Stimulated activated CD4-positive, alpha-beta T cell treated with anti-CD3 and anti-CD28 coated beads, Interleukin-12 subunit alpha, Interleukin-12 subunit beta, amount 100 ng/mL, for 24 hours (primary cell): ENCODE measurements at regions not wholly inside any gene's neighbourhood (a gene's known extent, or its start where the extent isn't known, plus 50 kb on each side); places are given as distances from the start of the nearest gene placed in this dataset.
"Not testable (repeated sequence)": the region's sequence is repeated elsewhere in the genome, so short reads cannot be mapped to it uniquely, and the experiment has no call there.

Experiments used
- DNase-seq, 2 experiments: peaks; one replicate each; pipeline ENCODE4 v3.0.0-alpha.2; 2020; ENCODE audit warnings: low read depth in 2 of 2

GRCh38 chr10:123318516-123318915 lies 164.3 kb downstream of the BUB3 start:
- no peak for DNase-seq

GRCh38 chr10:123320091-123320490 lies 165.9 kb downstream of the BUB3 start:
- no peak for DNase-seq

GRCh38 chr10:123323884-123324283 lies 169.7 kb downstream of the BUB3 start:
- no peak for DNase-seq

DNA sequence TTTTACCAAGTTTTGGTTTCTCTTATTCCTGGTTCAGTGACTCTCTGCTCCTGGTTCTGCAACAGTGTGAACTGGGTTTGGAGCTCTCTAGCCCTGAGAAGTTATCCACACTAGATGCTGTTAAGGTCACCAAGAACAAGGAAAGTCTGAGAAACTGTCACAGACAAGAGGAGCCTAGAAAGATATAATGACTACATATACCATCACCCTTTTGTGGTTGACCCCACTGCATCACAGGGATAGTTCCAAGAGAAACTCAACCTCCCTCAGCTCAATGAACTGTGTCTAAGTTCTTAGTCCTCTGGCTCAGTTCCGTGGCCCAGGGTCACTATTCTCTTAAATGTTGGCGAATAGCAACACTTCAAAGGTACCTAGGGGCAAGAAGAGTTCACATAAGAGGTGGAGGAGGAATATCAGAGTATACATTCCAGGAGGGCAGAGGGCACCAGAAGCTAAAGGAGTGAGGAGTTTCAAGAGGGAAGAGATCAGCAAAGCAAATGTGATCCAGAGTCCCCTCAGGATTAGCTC lies 171.5 kb downstream of the BUB3 start:
- DNase-seq = no peak

GRCh38 chr10:123326674-123327073 lies 172.5 kb downstream of the BUB3 start:
- DNase-seq = no peak

GRCh38 chr10:123327450-123327849 lies 173.2 kb downstream of the BUB3 start:
- no peak for DNase-seq

DNA sequence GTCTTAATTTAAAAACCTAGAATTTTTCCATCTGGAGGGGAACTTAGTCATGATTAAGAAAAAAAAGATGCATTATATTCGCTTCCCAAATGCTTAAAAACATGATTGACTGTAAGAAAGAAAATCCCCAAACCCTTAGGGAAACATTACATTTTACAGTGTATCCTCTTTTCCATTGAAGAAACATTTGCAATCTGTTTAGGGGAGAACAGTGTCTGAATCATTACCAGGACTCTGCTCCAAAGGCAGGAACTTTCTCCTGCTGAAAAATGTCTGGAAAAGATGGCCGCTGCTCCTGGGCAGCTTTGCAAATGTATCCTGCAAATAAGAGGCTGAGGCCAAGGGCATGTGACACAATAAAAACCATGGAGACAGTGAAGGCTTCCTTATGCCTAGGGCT lies 173.7 kb downstream of the BUB3 start:
- DNase-seq = no peak

DNA sequence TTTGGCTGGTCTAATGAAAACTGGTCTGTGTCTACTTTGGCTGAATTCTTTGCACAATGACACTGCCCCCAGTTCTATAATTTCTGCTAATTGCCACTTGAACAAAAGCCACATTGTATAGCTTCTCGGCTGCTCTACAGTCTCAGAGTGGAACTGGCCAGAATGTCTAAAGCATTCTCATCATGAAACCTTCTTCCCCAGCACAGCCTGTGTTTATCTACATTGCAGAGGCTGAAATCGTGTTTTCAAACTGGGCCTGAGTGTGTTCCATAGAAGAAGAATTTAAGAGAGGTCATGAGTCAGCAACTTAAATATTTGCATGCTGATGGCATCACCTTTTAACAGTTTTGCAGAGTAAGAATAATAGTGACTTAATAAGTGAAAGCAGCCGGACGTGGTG lies 177.2 kb downstream of the BUB3 start:
- DNase-seq = no peak

DNA sequence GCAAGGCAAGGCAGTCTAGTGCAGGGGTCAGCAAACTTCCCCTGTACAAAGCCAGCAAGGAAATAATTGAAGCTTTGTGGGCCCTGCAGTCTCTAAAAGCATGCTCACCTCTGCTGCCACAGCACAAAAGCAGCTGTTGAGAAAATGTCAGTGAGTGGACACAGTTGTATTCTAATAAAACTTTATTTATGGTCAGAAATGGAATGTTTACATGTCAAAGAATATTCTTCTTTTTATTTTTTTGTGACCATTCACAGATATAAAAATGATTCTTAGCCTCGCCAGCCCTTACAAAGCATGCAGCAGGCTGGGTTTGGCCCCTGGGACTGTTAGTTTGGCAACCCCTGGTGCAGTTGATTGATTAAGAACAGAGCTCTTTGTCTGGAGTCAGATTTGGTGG lies 192.4 kb downstream of the BUB3 start:
- no peak for DNase-seq

DNA sequence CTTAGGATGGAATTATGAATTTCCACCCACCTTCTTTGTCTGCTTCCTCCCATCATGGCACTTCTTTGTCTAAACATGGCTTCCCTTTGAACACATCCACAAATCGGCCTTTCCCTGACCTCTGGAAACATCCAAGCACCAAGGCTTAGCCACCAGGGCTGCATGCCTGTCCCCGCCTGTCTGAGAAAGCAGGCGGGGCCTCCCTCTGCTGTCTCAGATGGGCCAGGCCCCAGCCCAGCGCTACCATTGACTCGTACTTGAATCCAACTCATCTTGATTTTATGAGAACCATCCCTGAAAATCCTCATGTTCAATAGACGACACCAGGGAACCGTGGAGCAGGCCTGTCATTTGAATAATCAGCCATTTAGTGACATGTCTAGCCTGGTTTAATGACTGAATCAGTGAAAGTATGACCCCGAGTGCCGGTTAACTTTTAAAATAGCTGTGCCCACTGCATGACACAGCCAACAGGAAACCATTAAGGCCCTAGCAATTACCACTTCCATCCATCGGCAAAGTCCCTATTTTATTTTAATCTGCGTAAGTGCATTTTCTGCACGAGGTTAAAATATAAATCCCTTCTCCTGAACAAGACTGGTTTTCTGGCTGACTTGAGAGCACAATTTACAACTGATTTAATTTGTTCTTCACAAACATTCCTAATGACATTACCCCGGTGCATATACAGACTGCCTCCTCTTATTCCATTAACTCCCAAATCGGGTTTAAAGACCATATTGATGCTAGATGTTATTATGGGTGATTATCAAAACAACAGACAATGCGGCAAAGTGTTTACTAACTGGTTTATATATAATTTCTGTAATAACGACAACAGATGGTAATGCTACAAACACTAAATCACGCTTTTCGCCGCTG lies 194.7 kb downstream of the BUB3 start:
- no peak for DNase-seq

DNA sequence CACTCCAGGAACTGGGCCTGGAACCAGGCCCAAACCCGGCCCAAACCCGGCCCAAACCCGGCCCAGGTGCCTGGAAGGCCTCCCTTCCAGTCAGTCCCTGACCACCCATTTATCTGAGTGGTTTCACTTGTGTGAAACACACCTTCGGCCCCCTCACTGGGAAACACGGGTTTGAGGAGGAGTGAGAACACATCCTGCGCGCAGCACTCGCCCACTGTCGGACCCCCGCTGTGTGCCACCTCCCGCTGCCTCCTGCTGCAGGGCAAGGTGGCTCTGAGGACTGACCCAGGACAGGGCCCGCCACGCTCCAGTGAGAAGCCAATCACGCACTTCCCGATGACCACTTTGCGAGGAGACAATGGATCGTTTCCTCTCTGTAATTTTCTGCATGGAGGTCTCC lies 197.5 kb downstream of the BUB3 start:
- no peak for DNase-seq

- no peak for DNase-seq
Observed at GRCh38 chr10:123354521-123354920, 200.3 kb downstream of the BUB3 start.

DNA sequence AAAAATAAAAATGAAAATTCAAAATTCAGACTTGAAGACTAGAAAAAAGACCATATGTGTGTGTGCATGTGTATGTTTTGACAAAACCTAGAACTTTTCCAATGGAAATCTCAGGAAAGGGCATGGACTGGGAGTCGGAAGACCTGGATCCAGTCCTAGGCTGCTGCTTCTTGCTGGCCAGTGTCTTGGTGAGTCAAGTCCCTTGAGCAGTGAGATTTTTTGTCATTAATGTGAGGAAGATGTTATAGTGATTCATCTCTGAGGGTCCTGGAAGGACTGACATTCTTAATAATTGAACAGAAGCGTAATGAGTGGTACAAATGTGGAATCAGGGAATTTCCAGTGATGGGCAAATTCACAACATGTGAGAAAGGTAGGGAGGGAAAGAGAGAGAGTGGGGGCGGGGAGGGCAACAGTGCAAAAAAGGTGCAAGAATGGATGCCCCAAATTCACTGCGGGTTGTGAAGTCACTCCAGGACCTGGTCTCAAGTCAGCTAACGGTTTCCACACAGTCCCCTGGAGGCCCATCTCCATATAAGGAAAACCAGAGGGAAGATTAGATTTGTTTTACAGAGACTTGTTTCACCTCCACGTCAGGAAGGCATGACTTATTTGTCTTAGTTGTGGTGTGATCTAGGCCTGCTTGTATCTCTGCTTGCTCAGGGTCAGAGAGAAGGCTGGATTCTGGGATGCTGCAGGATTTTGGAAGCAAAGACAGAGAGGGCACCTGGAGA lies 201.7 kb downstream of the BUB3 start:
- no peak for DNase-seq

GRCh38 chr10:123356799-123357198 lies 202.6 kb downstream of the BUB3 start:
- no peak for DNase-seq

DNA sequence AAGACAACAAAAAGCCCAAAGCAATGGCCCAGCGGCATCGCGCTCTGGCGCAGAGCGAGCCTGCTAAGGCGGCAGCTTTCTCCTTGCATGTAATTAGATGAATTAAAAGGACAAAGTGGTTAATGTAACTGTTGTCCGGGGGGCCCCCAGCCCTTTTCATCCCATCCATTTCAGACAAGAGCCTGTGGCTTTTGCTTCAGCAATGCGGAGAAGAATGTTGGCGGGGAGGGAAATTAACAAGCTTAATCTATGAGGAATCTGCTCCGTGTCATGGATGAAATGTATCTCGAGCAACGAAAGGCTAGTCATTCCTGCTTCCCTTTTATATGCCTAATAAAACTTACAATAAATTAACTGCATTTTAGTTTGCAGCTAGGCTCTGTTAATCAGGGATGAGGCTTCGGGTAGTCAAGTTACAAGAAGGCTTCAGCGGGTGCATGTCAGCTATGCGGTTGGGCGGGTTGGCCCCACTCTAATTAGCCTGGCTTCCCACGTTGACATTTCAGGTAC lies 203.3 kb downstream of the BUB3 start:
- no peak for DNase-seq

GRCh38 chr10:123359539-123359938 lies 205.3 kb downstream of the BUB3 start:
- no peak for DNase-seq

DNA sequence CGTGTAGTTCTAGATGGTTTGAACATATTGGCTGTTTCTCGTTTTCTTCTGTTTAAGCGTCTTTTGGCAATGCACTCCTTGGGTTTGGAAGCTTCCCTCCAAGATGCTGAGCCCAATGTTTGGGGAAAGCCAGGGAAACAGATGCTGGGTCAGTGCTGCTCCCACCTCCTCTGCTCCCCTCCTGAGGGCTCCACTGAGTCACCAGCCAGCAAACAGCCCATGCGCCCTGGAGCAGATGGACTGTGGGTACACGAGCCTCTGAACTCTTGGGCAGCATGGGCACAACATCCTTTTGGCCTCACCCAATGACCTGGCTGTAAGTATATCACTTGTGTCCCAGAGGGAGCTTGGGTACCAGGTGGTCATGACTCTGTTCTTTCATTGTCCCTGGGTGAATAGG lies 207.6 kb downstream of the BUB3 start:
- no peak for DNase-seq

DNA sequence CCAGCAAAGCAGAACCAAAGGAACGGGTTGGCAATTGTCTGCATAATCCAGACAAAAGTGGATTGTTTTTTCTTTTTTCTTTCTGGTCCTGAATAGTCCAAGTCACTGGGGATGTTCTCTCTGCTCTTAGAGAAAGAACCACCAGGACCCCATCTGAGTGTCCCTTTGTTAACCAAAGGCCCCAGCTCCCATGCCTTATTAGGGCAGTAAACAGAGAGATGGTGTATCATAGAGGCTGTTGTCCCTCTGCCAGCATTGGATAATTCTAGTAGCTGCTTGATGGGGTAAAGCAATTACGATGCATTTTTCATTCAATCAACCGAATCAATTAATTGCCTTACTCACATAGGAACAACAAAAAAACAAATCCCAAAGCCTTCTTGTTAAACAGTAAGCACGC lies 213.0 kb downstream of the BUB3 start:
- no peak for DNase-seq

- not testable (repeated sequence) for DNase-seq
Observed at GRCh38 chr10:123371626-123372025, 217.4 kb downstream of the BUB3 start.

- DNase-seq = no peak
Observed at GRCh38 chr10:123373591-123373990, 219.4 kb downstream of the BUB3 start.

- DNase-seq = no peak
Observed at GRCh38 chr10:123375097-123375496, 220.9 kb downstream of the BUB3 start.

DNA sequence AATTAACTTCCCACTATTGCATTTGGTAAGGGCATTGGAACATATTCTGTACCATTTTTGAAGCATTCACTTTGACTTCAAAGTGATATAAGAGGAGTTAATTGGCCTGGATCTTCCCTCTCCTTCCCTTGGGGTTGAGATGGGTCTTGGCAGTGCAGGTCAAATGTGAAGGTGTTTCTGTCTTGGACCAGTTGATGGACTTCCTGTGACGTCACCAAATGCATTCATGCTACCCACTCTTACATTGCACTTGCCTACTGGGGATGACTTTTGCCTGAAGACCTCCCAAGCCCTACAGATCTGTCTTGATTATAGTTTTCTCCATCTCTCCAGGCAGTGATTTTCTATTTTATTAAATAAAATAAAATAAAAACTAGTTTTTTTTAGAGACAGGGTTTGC lies 221.5 kb downstream of the BUB3 start:
- no peak for DNase-seq

GRCh38 chr10:123377883-123378282 lies 223.7 kb downstream of the BUB3 start:
- DNase-seq = no peak
